HepG2 (cell line): ENCODE measurements at regions not wholly inside any gene's neighbourhood (a gene's known extent, or its start where the extent isn't known, plus 50 kb on each side); places are given as distances from the start of the nearest gene placed in this dataset.

ENCODE experiments used
- ATAC-seq: fragments of 200-7000 bp; cut with Tn5 transposase; 3 replicates; pipeline ENCODE4 v1.9.1; 2020; ENCODE audit warnings: mild to moderate bottlenecking, moderate library complexity
- BruUV-seq: library from RNA; stranded (reverse); fragments of 400-500 nt; replicated peaks from 2 replicates; lab custom pipeline; 2021; lab: Mats Ljungman, UMichigan
- CTCF ChIA-PET: fragments of 300-600 bp; formaldehyde crosslinking; extraction: SDS; loops from one replicate; lab custom pipeline; 2021; ENCODE audit warnings: low total read pairs, inconsistent platforms, low intra/inter-chr PET ratio; lab: Yijun Ruan, JAX
- POLR2A ChIA-PET: fragments of 350-600 bp; sonication (Branson Sonifier 250); formaldehyde crosslinking; loops from one replicate; lab custom pipeline; 2020; ENCODE audit warnings: antibody characterized with exemption, inconsistent platforms; lab: Yijun Ruan, JAX
- DNase-seq: peaks from one replicate; pipeline ENCODE4 v3.0.0-alpha.2; 2015; ENCODE audit warnings: low spot score
- FAIRE-seq: peaks from 3 replicates; lab custom pipeline; 2011; peaks lifted over from hg19 to GRCh38; lab: Jason Lieb, UNC
- H2AFZ ChIP-seq: one replicate; pipeline ENCODE4 v1.6.1; 2011; ENCODE audit warnings: low read length, inconsistent platforms
- H3K27ac ChIP-seq: fragments of 300-600 bp; 3 replicates; pipeline ENCODE4 v1.8.0; 2011; ENCODE audit warnings: mixed run types, mild to moderate bottlenecking, mixed read lengths, low read length, inconsistent platforms; ENCODE audit not compliant: insufficient read depth; ENCODE audit errors: extremely low read length
- H3K27me3 ChIP-seq, 2 experiments: fragments of 200-600 bp in 1 of 2; 2 replicates in 1 of 2; 3 replicates in 1 of 2; pipeline versions ENCODE4 v1.6.0 to v1.8.0; 2011; ENCODE audit warnings: low read length in 2 of 2, mild to moderate bottlenecking in 2 of 2, moderate library complexity in 2 of 2, inconsistent platforms in 1 of 2; ENCODE audit not compliant: insufficient read depth in 2 of 2, control insufficient read depth in 1 of 2
- H3K36me3 ChIP-seq, 2 experiments: fragments of 200-600 bp in 1 of 2; replicated peaks in 1 of 2; 2 replicates in 1 of 2; 3 replicates in 1 of 2; pipeline versions ENCODE4 v1.5.1 to v1.8.0; 2011; ENCODE audit warnings: low read length in 2 of 2, inconsistent platforms in 1 of 2; ENCODE audit not compliant: insufficient read depth in 2 of 2, control insufficient read depth in 1 of 2
- H3K4me1 ChIP-seq: 2 replicates; pipeline ENCODE4 v1.5.1; 2012; ENCODE audit warnings: low read length, inconsistent platforms; ENCODE audit not compliant: insufficient read depth
- H3K4me2 ChIP-seq: 2 replicates; pipeline ENCODE4 v1.6.0; 2011; ENCODE audit warnings: low read depth, low read length, inconsistent platforms
- H3K4me3 ChIP-seq, 3 experiments: fragments of 200-600 bp in 1 of 3; sonication (generic), shearing (Covaris generic) in 1 of 3; replicated peaks in 1 of 3; 2 replicates each; pipeline ENCODE4 v1.5.1; 2011 to 2016; ENCODE audit warnings: low read length in 3 of 3, inconsistent platforms in 2 of 3, low read depth in 2 of 3, mild to moderate bottlenecking in 2 of 3, control low read depth in 1 of 3, mixed read lengths in 1 of 3; ENCODE audit not compliant: insufficient read depth in 1 of 3
- H3K79me2 ChIP-seq: one replicate; pipeline ENCODE4 v1.6.1; 2011; ENCODE audit warnings: low read length, inconsistent platforms; ENCODE audit not compliant: insufficient read depth
- H3K9ac ChIP-seq: 2 replicates; pipeline ENCODE4 v1.6.0; 2011; ENCODE audit warnings: mild to moderate bottlenecking, low read depth, low read length, inconsistent platforms; ENCODE audit not compliant: insufficient read depth
- H3K9me3 ChIP-seq: 2 replicates; pipeline ENCODE4 v1.5.1; 2012; ENCODE audit warnings: mild to moderate bottlenecking, low read length
- H4K20me1 ChIP-seq: 2 replicates; pipeline ENCODE4 v1.6.0; 2011; ENCODE audit warnings: inconsistent platforms, mild to moderate bottlenecking, low read length, moderate library complexity; ENCODE audit not compliant: insufficient read depth
- ATAD3A ChIP-seq: sonication (generic); formaldehyde crosslinking; IDR thresholded peaks from 2 replicates; pipeline ENCODE4 v1.4.0; 2020; ENCODE audit warnings: missing genetic modification reagents
- CAMTA2 ChIP-seq: sonication (generic); formaldehyde crosslinking; IDR thresholded peaks from 2 replicates; pipeline ENCODE4 v1.4.0; 2020; ENCODE audit warnings: mild to moderate bottlenecking, missing genetic modification reagents, borderline replicate concordance
- HDAC6 ChIP-seq: fragments of 200-600 bp; sonication (generic); IDR thresholded peaks from 2 replicates; pipeline ENCODE4 v1.7.0; 2017; ENCODE audit warnings: mild to moderate bottlenecking, antibody characterized with exemption, low read length, low read depth
- PHF20 ChIP-seq: sonication (generic); formaldehyde crosslinking; IDR thresholded peaks from 2 replicates; pipeline ENCODE4 v1.5.0; 2020; ENCODE audit warnings: mild to moderate bottlenecking, missing genetic modification reagents
- TP53 ChIP-seq: sonication (generic); formaldehyde crosslinking; conservative IDR thresholded peaks from 2 replicates; pipeline ENCODE4 v1.4.0; 2020; ENCODE audit warnings: missing genetic modification reagents
- ZBTB25 ChIP-seq: IDR thresholded peaks from 2 replicates; pipeline ENCODE4 v1.6.1; 2018; ENCODE audit warnings: missing genetic modification reagents
- ZNF225 ChIP-seq: sonication (generic); formaldehyde crosslinking; IDR thresholded peaks from 2 replicates; pipeline ENCODE4 v1.4.0; 2020; ENCODE audit warnings: mild to moderate bottlenecking, missing genetic modification reagents
- ZNF234 ChIP-seq: sonication (generic); formaldehyde crosslinking; conservative IDR thresholded peaks from 2 replicates; pipeline ENCODE4 v1.5.1; 2020; ENCODE audit warnings: mild to moderate bottlenecking, missing genetic modification reagents
- ZNF256 ChIP-seq: sonication (generic); formaldehyde crosslinking; conservative IDR thresholded peaks from 2 replicates; pipeline ENCODE4 v1.4.0; 2020; ENCODE audit warnings: missing genetic modification reagents
- ZNF839 ChIP-seq: sonication (generic); formaldehyde crosslinking; IDR thresholded peaks from 2 replicates; pipeline ENCODE4 v1.4.0; 2020; ENCODE audit warnings: missing genetic modification reagents, mild to moderate bottlenecking, borderline replicate concordance
- WGBS: methylation state at CpG from one replicate; pipeline ENCODE4 v1.1.6; 2017; ENCODE audit warnings: low lambda C conversion rate; 5-methylcytosine and 5-hydroxymethylcytosine counted together
- in situ Hi-C: cut with HindIII; loops from 2 replicates; pipeline ENCODE4 v1.10.0; 2017; ENCODE audit warnings: low pct_unique_long_range_greater_than_20kb; ENCODE audit not compliant: extremely low pct_ligation_motif_present
- intact Hi-C: fragments of 100-400 bp; cut with micrococcal nuclease; formaldehyde crosslinking; loops from one replicate; pipeline ENCODE4 v1.10.0; 2022; ENCODE audit not compliant: unreplicated experiment

GRCh38 chr6:112806163-112806865, 459.2 kb downstream of the RFPL4B start:
- ATAC-seq (no peak), DNase-seq (no peak), FAIRE-seq (no peak)
- Histone ChIP-seq H3K9me3 (no peaks in the 10 kb centered on the region), H3K27ac (no peak overlapping the region), H3K27me3 (no peaks in the 10 kb centered on the region), H2AFZ (no peak overlapping the region), H4K20me1 (0 out of 2 replicates have a peak, but pooled peaks cover 3% of the 10 kb centered on the region), H3K79me2 (no peaks in the 10 kb centered on the region), H3K4me3 (no peak overlapping the region), H3K36me3 (no peaks in the 10 kb centered on the region), H3K4me2 (no peak overlapping the region), H3K9ac (no peak overlapping the region), H3K4me1 (no peaks in the 10 kb centered on the region)
- no TSS peak for BruUV-seq
- WGBS, result 21% methylated on average over 4 of the region's 4 CpGs
- in situ Hi-C loops (no loop called here), intact Hi-C loops (no loop called here)
- ChIA-PET CTCF (no interaction called here), POLR2A (no interaction called here)
- TF ChIP-seq ZNF234 (CRISPR knock-in tag), result no peak
- TF ChIP-seq ZNF225 (CRISPR knock-in tag), result no peak
- TF ChIP-seq ZBTB25 (CRISPR knock-in tag), result no peak
- TF ChIP-seq ATAD3A, result no peak
- no peak for TF ChIP-seq ZNF839 (CRISPR knock-in tag)
- TF ChIP-seq ZNF256, result no peak
- TF ChIP-seq HDAC6, result no peak
- TF ChIP-seq CAMTA2 (CRISPR knock-in tag), result no peak
- no peak for TF ChIP-seq TP53 (CRISPR knock-in tag)
- TF ChIP-seq PHF20, result no peak
